K562 (cell line): ENCODE measurements at regions not wholly inside any gene's neighbourhood (a gene's known extent, or its start where the extent isn't known, plus 50 kb on each side); places are given as distances from the start of the nearest gene placed in this dataset.

Source experiments
- BCLAF1 ChIP-seq, 2 experiments: fragments of 450-650 bp in 1 of 2; IDR thresholded peaks; 2 replicates each; pipeline ENCODE4 v1.6.1; 2011 to 2017; ENCODE audit warnings: low read depth in 2 of 2, antibody characterized with exemption in 1 of 2, borderline replicate concordance in 1 of 2, low read length in 1 of 2, mild to moderate bottlenecking in 1 of 2, mixed read lengths in 1 of 2; ENCODE audit not compliant: control insufficient read depth in 1 of 2
- E2F4 ChIP-seq: sonication (generic); formaldehyde crosslinking; IDR thresholded peaks from 2 replicates; pipeline ENCODE4 v1.8.0; 2022; ENCODE audit warnings: mild to moderate bottlenecking, low read depth, missing genetic modification reagents
- EZH2 ChIP-seq: IDR thresholded peaks from 2 replicates; pipeline ENCODE4 v1.6.1; 2012; ENCODE audit warnings: low read depth, mild to moderate bottlenecking, inconsistent platforms, low read length, borderline replicate concordance
- SOX6 ChIP-seq: fragments of 450-650 bp; IDR thresholded peaks from 2 replicates; pipeline ENCODE4 v1.6.1; 2014; ENCODE audit warnings: mild to moderate bottlenecking
- TAF1 ChIP-seq: IDR thresholded peaks from 2 replicates; pipeline ENCODE4 v1.6.1; 2011; ENCODE audit warnings: mild to moderate bottlenecking, low read length, moderate library complexity; ENCODE audit not compliant: insufficient read depth, control insufficient read depth, severe bottlenecking; ENCODE audit errors: extremely low read depth
- TEAD1 ChIP-seq, 2 experiments: fragments of 450-650 bp in 1 of 2; sonication (generic) in 1 of 2; formaldehyde crosslinking; IDR thresholded peaks; 2 replicates each; pipeline versions ENCODE4 v1.4.0 to v1.8.0; 2020 to 2022; ENCODE audit warnings: mild to moderate bottlenecking in 2 of 2, missing genetic modification reagents in 1 of 2

DNA sequence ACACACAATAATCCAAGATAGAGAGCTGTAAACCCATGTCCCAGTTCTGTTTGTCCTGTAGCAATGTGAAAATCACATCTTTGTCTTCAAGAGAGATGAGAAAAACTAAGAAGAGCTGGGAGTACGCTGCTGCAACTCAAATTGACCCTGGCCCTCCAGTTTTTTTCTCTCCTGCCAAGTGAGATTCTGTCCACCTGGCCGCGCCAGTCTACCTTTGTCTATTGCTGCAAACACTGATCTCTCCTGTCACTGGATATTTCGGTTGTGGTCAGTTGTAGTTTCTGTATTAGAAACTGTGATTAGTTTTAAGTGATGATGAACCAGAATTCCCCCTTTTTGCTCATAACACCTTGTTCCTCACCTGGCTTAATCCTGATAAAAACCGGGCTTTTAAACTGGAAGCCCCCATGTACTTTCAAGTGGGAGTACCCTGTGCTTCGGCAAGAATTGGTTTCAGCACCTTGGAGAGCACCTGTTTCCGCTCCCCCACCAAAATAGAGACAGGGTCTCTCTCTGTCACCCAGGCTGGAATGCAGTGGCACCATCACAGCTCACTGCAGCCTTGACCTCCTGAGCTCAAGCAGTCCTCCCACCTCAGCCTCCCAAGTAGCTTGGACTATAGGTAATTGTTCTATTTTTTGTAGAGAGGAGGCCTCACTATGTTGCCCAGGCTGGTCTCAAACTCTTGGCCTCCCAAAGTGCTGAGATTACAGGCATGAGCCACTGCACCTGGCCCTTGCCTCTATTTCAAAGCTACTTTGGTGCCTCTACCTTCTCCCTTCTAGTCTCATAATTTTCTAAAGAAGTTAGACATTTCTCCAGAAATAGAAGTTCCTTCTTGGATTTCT lies 156.8 kb downstream of the PHETA1 start:
- TF ChIP-seq TEAD1 (CRISPR knock-in tag; IDR thresholded peaks at IDR 0.05) (no peak), EZH2 (no peak), SOX6 (no peak), TAF1 (no peak), BCLAF1 (IDR thresholded peaks at IDR 0.05; ENCODE audit: borderline replicate concordance in 1 of 2, control insufficient read depth in 1 of 2, low read depth in 2 of 2, low read length in 1 of 2) (no peak), E2F4 (CRISPR knock-in tag) (no peak)
